ENCODE measurements at regions not wholly inside any gene's neighbourhood (a gene's known extent, or its start where the extent isn't known, plus 50 kb on each side); places are given as distances from the start of the nearest gene placed in this dataset.

GRCh38 chr2:204386668-204387067 is 158.6 kb upstream of the PARD3B start:
- Histone ChIP-seq H3K27me3 (ENCODE audit: insufficient read depth, low read length) (no peaks in the 10 kb centered on the region), H3K79me2 (ENCODE audit: insufficient read depth, low read length) (no peaks in the 10 kb centered on the region), H4K91ac (ENCODE audit: insufficient read length, low read depth, low read length) (no peak overlapping the region), H3K18ac (ENCODE audit: insufficient read length, low read depth, low read length) (no peak overlapping the region), H2BK120ac (ENCODE audit: low read depth, low read length, poor library complexity, severe bottlenecking) (no peak overlapping the region), H2BK5ac (ENCODE audit: insufficient read length, low read length) (no peak overlapping the region), H3K9me3 (ENCODE audit: control insufficient read depth, low read depth, low read length) (no peaks in the 10 kb centered on the region), H3K23ac (ENCODE audit: insufficient read length, low read depth, low read length) (no peak overlapping the region), H4K20me1 (ENCODE audit: control insufficient read depth, insufficient read depth, insufficient read length) (no peaks in the 10 kb centered on the region), H3K4me2 (ENCODE audit: insufficient read depth, insufficient read length, low read length) (no peak overlapping the region), H3K56ac (ENCODE audit: insufficient read length, low read depth, low read length) (no peak overlapping the region), H3K4me1 (ENCODE audit: insufficient read depth, low read length) (no peaks in the 10 kb centered on the region), H2AK5ac (ENCODE audit: insufficient read length, low read length) (no peak overlapping the region), H2BK15ac (ENCODE audit: low read depth, low read length) (no peak overlapping the region), H3K9ac (ENCODE audit: extremely low read depth, insufficient read length, low read length) (no peak overlapping the region), H3K23me2 (ENCODE audit: insufficient read length, low read depth, low read length, poor library complexity, severe bottlenecking) (no peaks in the 10 kb centered on the region), H3T11ph (ENCODE audit: low read length) (no peak overlapping the region), H2BK20ac (ENCODE audit: low read depth, low read length, poor library complexity, severe bottlenecking) (no peak overlapping the region), H3K4ac (ENCODE audit: low read depth, low read length) (no peak overlapping the region), H2AFZ (ENCODE audit: low read length) (no peak overlapping the region), H3K14ac (ENCODE audit: insufficient read depth, low read length) (no peak overlapping the region), H4K5ac (ENCODE audit: insufficient read length, low read depth, low read length) (no peak overlapping the region), H2BK12ac (ENCODE audit: insufficient read length, low read depth, low read length) (no peak overlapping the region), H4K8ac (replicated peaks; ENCODE audit: insufficient read length, low read depth, low read length) (no peak overlapping the region), H3K27ac (ENCODE audit: insufficient read length, low read depth, low read length) (no peak overlapping the region), H3K79me1 (ENCODE audit: insufficient read depth, low read depth, low read length, poor library complexity, severe bottlenecking) (no peaks in the 10 kb centered on the region)
- Mint-ChIP-seq H3K27ac (no peak overlapping the region), H3K4me3 (no peak overlapping the region), H3K4me1 (peaks cover 6% of the 10 kb centered on the region in 2 experiments), H3K27me3 (ENCODE audit: low read depth) (no peaks in the 10 kb centered on the region), H3K9me3 (peaks cover 0 to under 1% of the 10 kb centered on the region in 2 experiments; a peak in 2 of 5 replicates), H3K36me3 (ENCODE audit: insufficient read depth in 1 of 3, low read depth in 3 of 3) (no peaks in the 10 kb centered on the region)
- no CpG with 5 or more reads among the region's 2 CpGs for WGBS (ENCODE audit: extremely low coverage, insufficient read length, low lambda C conversion rate)
- DNase-seq: no peak
- TF ChIP-seq CTCF (conservative IDR thresholded peaks at IDR 0.05): no peak

Measured in H9 (cell line).